ENCODE measurements at regions not wholly inside any gene's neighbourhood (a gene's known extent, or its start where the extent isn't known, plus 50 kb on each side); places are given as distances from the start of the nearest gene placed in this dataset.

GRCh38 chr5:85931220-85931619 lies 686.5 kb upstream of the COX7C start:
- H3K14ac ChIP-seq (ENCODE audit: insufficient read length), result no peak overlapping the region
- no peaks in the 10 kb centered on the region for H4K20me1 ChIP-seq (replicated peaks in 1 of 2; ENCODE audit: control insufficient read depth in 1 of 2, insufficient read depth in 2 of 2, low read length in 2 of 2)
- H2BK20ac ChIP-seq (ENCODE audit: low read length), result no peak overlapping the region
- H3K79me1 ChIP-seq (ENCODE audit: low read depth, low read length), result no peaks in the 10 kb centered on the region
- ChIA-PET POLR2A (ENCODE audit: partially characterized antibody) (no interaction called here), CTCF (ENCODE audit: partially characterized antibody) (interaction anchor here (1.1 kb wide), 1 partner anchor 9 kb away, joined by 3 read pairs; no protein-coding TSS in a partner anchor)
- no peak overlapping the region for H3K4me2 ChIP-seq (ENCODE audit: insufficient read depth in 1 of 2, low read depth in 2 of 2, low read length in 2 of 2)
- H3K36me3 ChIP-seq (ENCODE audit: control insufficient read depth in 2 of 4, insufficient read depth in 4 of 4, low read length in 3 of 4), result no peaks in the 10 kb centered on the region
- no peak overlapping the region for H3K4ac ChIP-seq (replicated peaks; ENCODE audit: insufficient read length, low read depth, low read length)
- no peak overlapping the region for H3K18ac ChIP-seq (ENCODE audit: extremely low read depth, low read length)
- H3K4me1 ChIP-seq (replicated peaks in 1 of 4; ENCODE audit: control insufficient read depth in 3 of 4, insufficient read depth in 4 of 4, low read length in 3 of 4), result no peaks in the 10 kb centered on the region
- 85% methylated on average over 3 of the region's 3 CpGs; no CpG with 5 or more reads in 1 of the 2 experiments for WGBS, 2 experiments (ENCODE audit: extremely low coverage in 1 of 2, insufficient coverage in 1 of 2, insufficient read length in 1 of 2, insufficient replicate concordance in 2 of 2, low coverage in 1 of 2, low lambda C conversion rate in 2 of 2, missing lambda C conversion rate in 1 of 2)
- no peak overlapping the region for H2BK5ac ChIP-seq (ENCODE audit: low read depth, low read length)
- no peak overlapping the region for H4K8ac ChIP-seq (ENCODE audit: extremely low read depth, insufficient read depth, low read length)
- H3K27me3 ChIP-seq (replicated peaks in 1 of 4; ENCODE audit: control insufficient read depth in 3 of 4, extremely low read depth in 1 of 4, insufficient read depth in 3 of 4, low read length in 3 of 4), result no peaks in the 10 kb centered on the region
- no peak overlapping the region for H2BK15ac ChIP-seq (ENCODE audit: low read length)
- H2AK5ac ChIP-seq (ENCODE audit: low read depth, low read length), result no peak overlapping the region
- no peak overlapping the region for H4K5ac ChIP-seq (ENCODE audit: insufficient read length, low read depth, low read length)
- no peak overlapping the region for H3K56ac ChIP-seq (replicated peaks; ENCODE audit: insufficient read length, low read depth, low read length)
- H3K79me2 ChIP-seq (ENCODE audit: control insufficient read depth in 1 of 2, insufficient read depth in 2 of 2, low read length in 2 of 2), result no peaks in the 10 kb centered on the region
- H2BK120ac ChIP-seq (replicated peaks; ENCODE audit: low read depth, low read length), result no peak overlapping the region
- H2BK12ac ChIP-seq (ENCODE audit: low read depth, low read length), result no peak overlapping the region
- no peak overlapping the region for H3K9ac ChIP-seq (replicated peaks in 1 of 4; ENCODE audit: extremely low read depth in 1 of 4, low read depth in 3 of 4, low read length in 3 of 4)
- no peak overlapping the region for H4K91ac ChIP-seq (replicated peaks; ENCODE audit: insufficient read length, low read length)
- H3K23me2 ChIP-seq (ENCODE audit: low read depth, low read length), result no peaks in the 10 kb centered on the region
- DNase-seq (ENCODE audit: low read depth in 1 of 2, low spot score in 2 of 2) (no peak), FAIRE-seq (no peak)
- H3K27ac ChIP-seq (ENCODE audit: low read depth, low read length), result no peak overlapping the region
- no peak overlapping the region for H2AFZ ChIP-seq (ENCODE audit: low read length)
- no peaks in the 10 kb centered on the region for H3K9me3 ChIP-seq (ENCODE audit: insufficient read depth in 2 of 2, low read depth in 1 of 2, low read length in 1 of 2)
- H3K23ac ChIP-seq (ENCODE audit: insufficient read length), result no peak overlapping the region
- no peak overlapping the region for H3K4me3 ChIP-seq (ENCODE audit: extremely low read depth in 1 of 4, insufficient read depth in 2 of 4, low read depth in 3 of 4, low read length in 4 of 4)
- TF ChIP-seq TAF1 (IDR thresholded peaks at IDR 0.05; ENCODE audit: low read depth, low read length) (no peak), MAX (IDR thresholded peaks at IDR 0.05) (no peak), USF2 (IDR thresholded peaks at IDR 0.05; ENCODE audit: low read length) (no peak), CHD1 (IDR thresholded peaks at IDR 0.05; ENCODE audit: low read depth, low read length) (no peak), RNF2 (IDR thresholded peaks at IDR 0.05; ENCODE audit: borderline replicate concordance, low read depth, low read length, missing control alignments, poor library complexity, severe bottlenecking) (no peak), SRF (IDR thresholded peaks at IDR 0.05; ENCODE audit: low read depth, low read length) (no peak), ASH2L (IDR thresholded peaks at IDR 0.05; ENCODE audit: low read length) (no peak), RXRA (IDR thresholded peaks at IDR 0.05; ENCODE audit: insufficient read depth, low read depth, low read length) (no peak), CBX8 (IDR thresholded peaks at IDR 0.05; ENCODE audit: borderline replicate concordance, low read depth, low read length) (no peak), KDM5A (IDR thresholded peaks at IDR 0.05; ENCODE audit: low read length) (no peak), EZH2 (IDR thresholded peaks at IDR 0.05; ENCODE audit: low read depth, low read length, severe bottlenecking) (no peak), TAF7 (optimal IDR thresholded peaks at IDR 0.05; ENCODE audit: borderline replicate concordance, low read depth, low read length) (no peak)

All from H1 (cell line).